K562 (cell line): ENCODE measurements at regions not wholly inside any gene's neighbourhood (a gene's known extent, or its start where the extent isn't known, plus 50 kb on each side); places are given as distances from the start of the nearest gene placed in this dataset.

Experiments
- ATAC-seq: fragments of 200-7000 bp; cut with Tn5 transposase; 3 replicates; pipeline ENCODE4 v1.9.1; 2020; ENCODE audit warnings: moderate library complexity
- BruUV-seq: library from RNA; stranded (reverse); fragments of 400-500 nt; replicated peaks from 2 replicates; lab custom pipeline; 2021; lab: Mats Ljungman, UMichigan
- CTCF ChIA-PET: fragments of 300-600 bp; formaldehyde crosslinking; extraction: SDS; loops from one replicate; lab custom pipeline; 2021; ENCODE audit warnings: low intra/inter-chr PET ratio; lab: Yijun Ruan, JAX
- POLR2A ChIA-PET: fragments of 300-600, 350-650 bp; sonication (Branson Sonifier 250); formaldehyde crosslinking; extraction: SDS; loops from one replicate; lab custom pipeline; 2021; ENCODE audit warnings: antibody characterized with exemption, inconsistent platforms; lab: Yijun Ruan, JAX
- DNase-seq, 4 experiments: peaks; one replicate each; pipeline versions ENCODE4 v3.0.0 to v3.0.0-alpha.2; 2011 to 2018; ENCODE audit warnings: low spot score in 3 of 4, mixed read lengths in 3 of 4; ENCODE audit errors: extremely low read depth in 1 of 4
- FAIRE-seq: peaks from 2 replicates; lab custom pipeline; 2011; peaks lifted over from hg19 to GRCh38; lab: Jason Lieb, UNC
- H2AFZ ChIP-seq: 2 replicates; pipeline ENCODE4 v1.6.0; 2011; ENCODE audit warnings: low read depth, low read length, control low read depth, inconsistent platforms
- H3K27ac ChIP-seq: fragments of 200-600 bp; 3 replicates; pipeline ENCODE4 v1.8.0; 2011; ENCODE audit warnings: low read depth, mild to moderate bottlenecking, control low read depth, inconsistent platforms, low read length, moderate library complexity, mixed read lengths; ENCODE audit errors: extremely low read depth
- H3K27me3 ChIP-seq, 2 experiments: fragments of 300-600 bp in 1 of 2; 2 replicates in 1 of 2; 3 replicates in 1 of 2; pipeline versions ENCODE4 v1.6.0 to v1.8.0; 2011; ENCODE audit warnings: inconsistent platforms in 2 of 2, low read length in 2 of 2, mild to moderate bottlenecking in 1 of 2, mixed read lengths in 1 of 2, moderate library complexity in 1 of 2; ENCODE audit not compliant: control insufficient read depth in 2 of 2, insufficient read depth in 2 of 2
- H3K36me3 ChIP-seq: fragments of 300-600 bp; 3 replicates; pipeline ENCODE4 v1.8.0; 2011; ENCODE audit warnings: mild to moderate bottlenecking, low read length, inconsistent platforms; ENCODE audit not compliant: control insufficient read depth, insufficient read depth
- H3K4me1 ChIP-seq, 2 experiments: fragments of 200-600 bp in 1 of 2; replicated peaks in 1 of 2; 2 replicates in 1 of 2; 3 replicates in 1 of 2; pipeline versions ENCODE4 v1.5.1 to v1.8.0; 2011; ENCODE audit warnings: inconsistent platforms in 2 of 2, low read length in 2 of 2, mild to moderate bottlenecking in 1 of 2, mixed read lengths in 1 of 2, moderate library complexity in 1 of 2; ENCODE audit not compliant: control insufficient read depth in 2 of 2, insufficient read depth in 2 of 2
- H3K4me2 ChIP-seq: 2 replicates; pipeline ENCODE4 v1.6.1; 2011; ENCODE audit warnings: low read length, control low read depth, inconsistent platforms, mixed read lengths; ENCODE audit not compliant: insufficient read depth
- H3K4me3 ChIP-seq: fragments of 200-600 bp; sonication (generic), shearing (Covaris generic); 2 replicates; pipeline ENCODE4 v1.5.1; 2016; ENCODE audit warnings: control low read depth, inconsistent platforms
- H3K79me2 ChIP-seq: fragments of 200-600 bp; 3 replicates; pipeline ENCODE4 v1.8.0; 2011; ENCODE audit warnings: low read length, inconsistent platforms; ENCODE audit not compliant: control insufficient read depth, insufficient read depth
- H3K9ac ChIP-seq, 2 experiments: 2 replicates each; pipeline versions ENCODE4 v1.6.0 to v1.6.1; 2011; ENCODE audit warnings: low read depth in 2 of 2, low read length in 2 of 2, control low read depth in 1 of 2, inconsistent platforms in 1 of 2, mild to moderate bottlenecking in 1 of 2, mixed read lengths in 1 of 2; ENCODE audit not compliant: insufficient read depth in 1 of 2
- H3K9me1 ChIP-seq: one replicate; pipeline ENCODE4 v1.6.0; 2011; ENCODE audit warnings: inconsistent platforms, mild to moderate bottlenecking, low read length, moderate library complexity; ENCODE audit not compliant: control insufficient read depth, insufficient read depth
- H3K9me3 ChIP-seq: replicated peaks from 2 replicates; pipeline ENCODE4 v1.5.1; 2011; ENCODE audit warnings: low read depth, low read length, inconsistent platforms; ENCODE audit not compliant: control insufficient read depth, insufficient read depth
- H4K20me1 ChIP-seq: replicated peaks from 2 replicates; pipeline ENCODE4 v1.6.1; 2011; ENCODE audit warnings: low read length, inconsistent platforms, mixed read lengths; ENCODE audit not compliant: control insufficient read depth, insufficient read depth
- ATF1 ChIP-seq, 2 experiments: fragments of 450-650 bp in 1 of 2; IDR thresholded peaks; 2 replicates each; pipeline ENCODE4 v1.6.1; 2016; ENCODE audit warnings: missing compliant biosample characterization in 1 of 2, missing genetic modification characterization in 1 of 2
- CTBP1 ChIP-seq: fragments of 450-650 bp; IDR thresholded peaks from 2 replicates; pipeline ENCODE4 v1.6.1; 2016; ENCODE audit warnings: borderline replicate concordance
- DACH1 ChIP-seq: fragments of 450-650 bp; IDR thresholded peaks from 2 replicates; pipeline ENCODE4 v1.6.1; 2018; ENCODE audit not compliant: partially characterized antibody
- JUNB ChIP-seq: fragments of 450-650 bp; formaldehyde crosslinking; conservative IDR thresholded peaks from 2 replicates; pipeline ENCODE4 v1.4.0; 2020; ENCODE audit warnings: mild to moderate bottlenecking
- MAFK ChIP-seq: IDR thresholded peaks from 2 replicates; pipeline ENCODE4 v1.6.1; 2011; ENCODE audit warnings: low read length, improper control_type of control experiment
- NFE2 ChIP-seq: IDR thresholded peaks from 2 replicates; pipeline ENCODE4 v1.6.1; 2014; ENCODE audit warnings: antibody characterized with exemption, low read depth
- NFIC ChIP-seq: fragments of 450-650 bp; IDR thresholded peaks from 2 replicates; pipeline ENCODE4 v1.6.1; 2017; ENCODE audit warnings: mild to moderate bottlenecking, inconsistent platforms
- PATZ1 ChIP-seq: fragments of 250-450 bp; sonication (Bioruptor Pico); IDR thresholded peaks from 2 replicates; pipeline ENCODE4 v1.5.0; 2020; ENCODE audit warnings: mild to moderate bottlenecking, borderline replicate concordance
- RAD21 ChIP-seq, 2 experiments: fragments of 250-450 bp in 1 of 2; fragments of 450-650 bp in 1 of 2; sonication (Bioruptor Pico) in 1 of 2; formaldehyde crosslinking in 1 of 2; IDR thresholded peaks in 1 of 2; conservative IDR thresholded peaks in 1 of 2; 2 replicates each; pipeline versions ENCODE4 v1.4.0 to v1.8.0; 2020 to 2022; ENCODE audit warnings: mild to moderate bottlenecking in 2 of 2, moderate library complexity in 1 of 2
- SIRT6 ChIP-seq: IDR thresholded peaks from one replicate; pipeline ENCODE4 v1.6.1; 2012; ENCODE audit warnings: low read depth, mild to moderate bottlenecking, control low read depth, inconsistent platforms, low read length, moderate library complexity
- TSC22D4 ChIP-seq: fragments of 450-650 bp; IDR thresholded peaks from 2 replicates; pipeline ENCODE4 v1.6.1; 2016; ENCODE audit warnings: missing genetic modification characterization, missing biosample characterization, control low read depth
- ZBTB9 ChIP-seq: fragments of 450-650 bp; formaldehyde crosslinking; IDR thresholded peaks from 2 replicates; pipeline ENCODE4 v1.4.0; 2020; ENCODE audit warnings: mild to moderate bottlenecking, moderate library complexity
- ZC3H11A ChIP-seq: IDR thresholded peaks from 2 replicates; pipeline ENCODE4 v1.6.1; 2012; ENCODE audit warnings: low read depth, low read length, improper control_type of control experiment
- ZFP1 ChIP-seq: fragments of 450-650 bp; formaldehyde crosslinking; IDR thresholded peaks from 2 replicates; pipeline ENCODE4 v1.4.0; 2020; ENCODE audit warnings: mild to moderate bottlenecking, mixed read lengths
- ZNF165 ChIP-seq: fragments of 250-450 bp; sonication (Bioruptor Pico); IDR thresholded peaks from 2 replicates; pipeline ENCODE4 v1.4.0; 2020; ENCODE audit warnings: borderline replicate concordance
- ZNF212 ChIP-seq: fragments of 450-650 bp; formaldehyde crosslinking; IDR thresholded peaks from 2 replicates; pipeline ENCODE4 v1.4.0; 2020; ENCODE audit warnings: mild to moderate bottlenecking
- ZSCAN29 ChIP-seq: fragments of 450-650 bp; IDR thresholded peaks from 2 replicates; pipeline ENCODE4 v1.6.1; 2017
- WGBS: fragments of 100-300 bp; shearing (Covaris generic); methylation state at CpG from one replicate; pipeline ENCODE4 v1.1.6; 2016; ENCODE audit warnings: low coverage, mixed read lengths; ENCODE audit not compliant: insufficient coverage; ENCODE audit errors: missing lambda C conversion rate; 5-methylcytosine and 5-hydroxymethylcytosine counted together
- in situ Hi-C: fragments of 300-500 bp; cut with MboI; formaldehyde crosslinking; loops from 4 replicates; pipeline ENCODE4 v1.15.0; 2018; ENCODE audit warnings: inconsistent platforms, mixed read lengths
- intact Hi-C: fragments of 100-400 bp; cut with micrococcal nuclease; formaldehyde crosslinking; loops from 2 replicates; pipeline ENCODE4 v1.14.2; 2022

- in situ Hi-C loops (no loop called here), intact Hi-C loops (no loop called here)
- Histone ChIP-seq H3K79me2 (no peaks in the 10 kb centered on the region), H3K9me3 (no peaks in the 10 kb centered on the region), H4K20me1 (no peaks in the 10 kb centered on the region), H3K9me1 (no peaks in the 10 kb centered on the region), H2AFZ (no peak overlapping the region), H3K4me2 (no peak overlapping the region), H3K27ac (no peak overlapping the region), H3K4me3 (no peak overlapping the region), H3K4me1 (no peaks in the 10 kb centered on the region), H3K27me3 (no peaks in the 10 kb centered on the region), H3K9ac (no peak overlapping the region), H3K36me3 (no peaks in the 10 kb centered on the region)
- FAIRE-seq (no peak), DNase-seq (no peak), ATAC-seq (no peak)
- TF ChIP-seq TSC22D4 (no peak), ZNF165 (no peak), NFE2 (no peak), MAFK (no peak), SIRT6 (no peak), ZFP1 (CRISPR knock-in tag) (no peak), CTBP1 (no peak), ATF1 (CRISPR knock-in tag; IDR thresholded peaks at IDR 0.05) (no peak), ATF1 (tag; IDR thresholded peaks at IDR 0.05) (no peak), NFIC (no peak), DACH1 (no peak), ZSCAN29 (no peak), ZNF212 (CRISPR knock-in tag) (no peak), ZBTB9 (no peak), RAD21 (CRISPR knock-in tag; conservative IDR thresholded peaks at IDR 0.05 in 1 of 2, IDR thresholded peaks at IDR 0.05 in 1 of 2) (no peak), PATZ1 (no peak), JUNB (CRISPR knock-in tag) (no peak), ZC3H11A (no peak)
- ChIA-PET CTCF (no interaction called here), POLR2A (no interaction called here)
- no TSS peak for BruUV-seq
- 0% methylated on average over 4 of the region's 4 CpGs for WGBS
Observed at GRCh38 chr20:57759724-57760123, 49.9 kb upstream of the PMEPA1 start.
